Naive thymus-derived CD8-positive, alpha-beta T cell (primary cell): ENCODE measurements at regions not wholly inside any gene's neighbourhood (a gene's known extent, or its start where the extent isn't known, plus 50 kb on each side); places are given as distances from the start of the nearest gene placed in this dataset.

ENCODE experiments used
- ATAC-seq, 2 donors: fragments of 150-1000 bp; cut with Tn5 transposase in 1 of 2; sonication (Bioruptor Pico), chemical (Tn5 transposase) in 1 of 2; 1 replicate in 1 of 2; 2 replicates in 1 of 2; pipeline ENCODE4 v1.10.0; 2021; ENCODE audit warnings: mild to moderate bottlenecking in 2 of 2, moderate library complexity in 2 of 2
- POLR2A ChIA-PET: fragments of 350-600 bp; sonication (Branson Sonifier 250); formaldehyde crosslinking; loops from one replicate; lab custom pipeline; 2021; ENCODE audit warnings: antibody characterized with exemption; lab: Charles Lee
- DNase-seq, 10 donors: peaks; one replicate each; pipeline versions ENCODE4 v3.0.0 to v3.0.0-alpha.2; 2020 to 2022
- H3K27ac Mint-ChIP-seq, 10 donors: one replicate each; pipeline ENCODE4 v1.8.0; 2020 to 2022; ENCODE audit warnings: mild to moderate bottlenecking in 10 of 10, mixed read lengths in 10 of 10, moderate library complexity in 4 of 10, inconsistent platforms in 1 of 10
- H3K27me3 Mint-ChIP-seq, 5 donors: one replicate each; pipeline ENCODE4 v1.8.0; 2021 to 2022; ENCODE audit warnings: mixed read lengths in 5 of 5
- H3K36me3 Mint-ChIP-seq, 3 donors: one replicate each; pipeline ENCODE4 v1.8.0; 2020 to 2022; ENCODE audit warnings: mixed read lengths in 3 of 3, mild to moderate bottlenecking in 2 of 3, inconsistent platforms in 1 of 3
- H3K4me1 Mint-ChIP-seq, 4 donors: one replicate each; pipeline ENCODE4 v1.8.0; 2021 to 2022; ENCODE audit warnings: mixed read lengths in 4 of 4
- H3K4me3 Mint-ChIP-seq, 10 donors: one replicate each; pipeline ENCODE4 v1.8.0; 2020 to 2022; ENCODE audit warnings: mild to moderate bottlenecking in 10 of 10, mixed read lengths in 10 of 10, moderate library complexity in 6 of 10, inconsistent platforms in 1 of 10
- H3K9me3 Mint-ChIP-seq, 9 donors: one replicate each; pipeline ENCODE4 v1.8.0; 2020 to 2022; ENCODE audit warnings: mixed read lengths in 9 of 9, mild to moderate bottlenecking in 3 of 9, inconsistent platforms in 1 of 9, moderate library complexity in 1 of 9

GRCh38 chr18:60862988-60863387 is 470.2 kb upstream of the CDH20 start:
- Mint-ChIP-seq H3K27me3 (no peaks in the 10 kb centered on the region), H3K4me1 (no peaks in the 10 kb centered on the region), H3K4me3 (no peak overlapping the region), H3K27ac (no peak overlapping the region), H3K9me3 (peaks cover 0 to 17% (median 5%) of the 10 kb centered on the region in 9 donors), H3K36me3 (no peaks in the 10 kb centered on the region)
- no peak for DNase-seq
- POLR2A ChIA-PET: no interaction called here
- ATAC-seq: no peak

GRCh38 chr18:60865801-60866200 is 467.4 kb upstream of the CDH20 start:
- POLR2A ChIA-PET: no interaction called here
- peaks cover 0 to 8% (median 0%) of the 10 kb centered on the region in 9 donors for H3K9me3 Mint-ChIP-seq
- H3K27me3 Mint-ChIP-seq: no peaks in the 10 kb centered on the region
- no peaks in the 10 kb centered on the region for H3K4me1 Mint-ChIP-seq
- no peak for DNase-seq
- no peak overlapping the region for H3K4me3 Mint-ChIP-seq
- H3K27ac Mint-ChIP-seq: no peak overlapping the region
- no peak for ATAC-seq
- no peaks in the 10 kb centered on the region for H3K36me3 Mint-ChIP-seq

GRCh38 chr18:60870261-60871153 is 462.7 kb upstream of the CDH20 start:
- Mint-ChIP-seq H3K36me3 (no peaks in the 10 kb centered on the region), H3K9me3 (peaks cover 0 to 28% (median 3%) of the 10 kb centered on the region in 9 donors), H3K4me3 (no peak overlapping the region), H3K4me1 (no peaks in the 10 kb centered on the region), H3K27me3 (no peaks in the 10 kb centered on the region), H3K27ac (no peak overlapping the region)
- ATAC-seq (no peak), DNase-seq (no peak)
- POLR2A ChIA-PET: no interaction called here

GRCh38 chr18:60872434-60872833 is 460.8 kb upstream of the CDH20 start:
- no peak overlapping the region for H3K27ac Mint-ChIP-seq
- no peaks in the 10 kb centered on the region for H3K4me1 Mint-ChIP-seq
- POLR2A ChIA-PET: no interaction called here
- H3K36me3 Mint-ChIP-seq: no peaks in the 10 kb centered on the region
- no peak for ATAC-seq
- no peaks in the 10 kb centered on the region for H3K27me3 Mint-ChIP-seq
- H3K9me3 Mint-ChIP-seq: peaks cover 0 to 33% (median 3%) of the 10 kb centered on the region in 9 donors
- no peak for DNase-seq
- no peak overlapping the region for H3K4me3 Mint-ChIP-seq

- Mint-ChIP-seq H3K4me3 (no peak overlapping the region), H3K36me3 (no peaks in the 10 kb centered on the region), H3K27ac (no peak overlapping the region), H3K4me1 (no peaks in the 10 kb centered on the region), H3K9me3 (peaks cover 0 to 39% (median 4%) of the 10 kb centered on the region in 9 donors), H3K27me3 (no peaks in the 10 kb centered on the region)
- POLR2A ChIA-PET: no interaction called here
- DNase-seq (no peak), ATAC-seq (no peak)
Observed at GRCh38 chr18:60873708-60874107, 459.5 kb upstream of the CDH20 start.

GRCh38 chr18:60875957-60876507 is 457.2 kb upstream of the CDH20 start:
- DNase-seq (no peak), ATAC-seq (no peak)
- Mint-ChIP-seq H3K27ac (no peak overlapping the region), H3K4me1 (no peaks in the 10 kb centered on the region), H3K9me3 (peaks cover 0 to 37% (median 3%) of the 10 kb centered on the region in 9 donors), H3K36me3 (no peaks in the 10 kb centered on the region), H3K27me3 (no peaks in the 10 kb centered on the region), H3K4me3 (no peak overlapping the region)
- POLR2A ChIA-PET: no interaction called here

GRCh38 chr18:60880184-60880583 is 453.0 kb upstream of the CDH20 start:
- ATAC-seq (no peak), DNase-seq (no peak)
- no peak overlapping the region for H3K27ac Mint-ChIP-seq
- POLR2A ChIA-PET: no interaction called here
- peaks cover 0 to 23% (median 2%) of the 10 kb centered on the region in 9 donors for H3K9me3 Mint-ChIP-seq
- H3K36me3 Mint-ChIP-seq: no peaks in the 10 kb centered on the region
- H3K27me3 Mint-ChIP-seq: no peaks in the 10 kb centered on the region
- H3K4me1 Mint-ChIP-seq: no peaks in the 10 kb centered on the region
- no peak overlapping the region for H3K4me3 Mint-ChIP-seq

GRCh38 chr18:60883587-60883986 is 449.6 kb upstream of the CDH20 start:
- POLR2A ChIA-PET: no interaction called here
- no peak for DNase-seq
- H3K9me3 Mint-ChIP-seq: peaks cover 0 to 15% (median 0%) of the 10 kb centered on the region in 9 donors

GRCh38 chr18:60888071-60888624 is 445.1 kb upstream of the CDH20 start:
- H3K4me3 Mint-ChIP-seq: no peak overlapping the region
- POLR2A ChIA-PET: no interaction called here
- H3K4me1 Mint-ChIP-seq: no peaks in the 10 kb centered on the region
- H3K36me3 Mint-ChIP-seq: no peaks in the 10 kb centered on the region
- no peak overlapping the region for H3K27ac Mint-ChIP-seq
- peaks cover 0 to 12% (median under 1%) of the 10 kb centered on the region in 9 donors for H3K9me3 Mint-ChIP-seq
- ATAC-seq: no peak
- no peak for DNase-seq
- no peaks in the 10 kb centered on the region for H3K27me3 Mint-ChIP-seq

More at GRCh38 chr18:60883587-60883986, 449.6 kb upstream of the CDH20 start:
- Mint-ChIP-seq H3K27ac (no peak overlapping the region), H3K4me3 (no peak overlapping the region), H3K4me1 (no peaks in the 10 kb centered on the region), H3K36me3 (no peaks in the 10 kb centered on the region), H3K27me3 (no peaks in the 10 kb centered on the region)
- no peak for ATAC-seq

- POLR2A ChIA-PET: no interaction called here
- Mint-ChIP-seq H3K27me3 (no peaks in the 10 kb centered on the region), H3K36me3 (no peaks in the 10 kb centered on the region), H3K4me1 (no peaks in the 10 kb centered on the region), H3K9me3 (peaks cover 0 to 9% (median 2%) of the 10 kb centered on the region in 9 donors), H3K27ac (no peak overlapping the region), H3K4me3 (no peak overlapping the region)
- DNase-seq: no peak
- ATAC-seq: no peak
Observed at GRCh38 chr18:60889442-60889841, 443.8 kb upstream of the CDH20 start.

GRCh38 chr18:60891936-60892335 is 441.3 kb upstream of the CDH20 start:
- Mint-ChIP-seq H3K27me3 (no peaks in the 10 kb centered on the region), H3K4me3 (no peak overlapping the region), H3K4me1 (no peaks in the 10 kb centered on the region), H3K9me3 (peaks cover 1 to 11% (median 2%) of the 10 kb centered on the region in 9 donors), H3K36me3 (no peaks in the 10 kb centered on the region), H3K27ac (no peak overlapping the region)
- POLR2A ChIA-PET: no interaction called here
- no peak for ATAC-seq
- DNase-seq: no peak

- Mint-ChIP-seq H3K4me3 (no peak overlapping the region), H3K27ac (no peak overlapping the region), H3K4me1 (no peaks in the 10 kb centered on the region), H3K27me3 (no peaks in the 10 kb centered on the region), H3K36me3 (no peaks in the 10 kb centered on the region), H3K9me3 (peaks cover 2 to 12% (median 2%) of the 10 kb centered on the region in 9 donors)
- ATAC-seq (no peak), DNase-seq (no peak)
- POLR2A ChIA-PET: no interaction called here
Observed at GRCh38 chr18:60892441-60892840, 440.8 kb upstream of the CDH20 start.

GRCh38 chr18:60892855-60893254 is 440.4 kb upstream of the CDH20 start:
- H3K27ac Mint-ChIP-seq: no peak overlapping the region
- no peaks in the 10 kb centered on the region for H3K36me3 Mint-ChIP-seq
- no peak overlapping the region for H3K4me3 Mint-ChIP-seq
- DNase-seq (no peak), ATAC-seq (no peak)
- peaks cover 2 to 12% (median 2%) of the 10 kb centered on the region in 9 donors for H3K9me3 Mint-ChIP-seq
- H3K4me1 Mint-ChIP-seq: no peaks in the 10 kb centered on the region
- H3K27me3 Mint-ChIP-seq: no peaks in the 10 kb centered on the region
- POLR2A ChIA-PET: no interaction called here
